K562 (cell line): ENCODE measurements at regions not wholly inside any gene's neighbourhood (a gene's known extent, or its start where the extent isn't known, plus 50 kb on each side); places are given as distances from the start of the nearest gene placed in this dataset.

ENCODE experiments used
- CBFB ChIP-seq: sonication (generic); formaldehyde crosslinking; IDR thresholded peaks from 2 replicates; pipeline ENCODE4 v1.4.0; 2020; ENCODE audit warnings: mild to moderate bottlenecking, missing genetic modification reagents
- EZH2 ChIP-seq: IDR thresholded peaks from 2 replicates; pipeline ENCODE4 v1.6.1; 2012; ENCODE audit warnings: low read depth, mild to moderate bottlenecking, inconsistent platforms, low read length, borderline replicate concordance
- FOXJ3 ChIP-seq: sonication (generic); formaldehyde crosslinking; IDR thresholded peaks from 2 replicates; pipeline ENCODE4 v1.4.0; 2020; ENCODE audit warnings: mild to moderate bottlenecking, missing genetic modification reagents
- JUN ChIP-seq, 2 experiments: sonication (generic) in 1 of 2; formaldehyde crosslinking in 1 of 2; IDR thresholded peaks; 2 replicates each; pipeline versions ENCODE4 v1.6.1 to v1.8.0; 2012 to 2022; ENCODE audit warnings: borderline replicate concordance in 2 of 2, mild to moderate bottlenecking in 2 of 2, improper control_type of control experiment in 1 of 2, low read depth in 1 of 2, low read length in 1 of 2, missing genetic modification reagents in 1 of 2
- ZBTB7A ChIP-seq: IDR thresholded peaks from 2 replicates; pipeline ENCODE4 v1.6.1; 2011; ENCODE audit warnings: low read depth, mild to moderate bottlenecking, low read length, moderate library complexity, borderline replicate concordance; ENCODE audit not compliant: control insufficient read depth
- TF ChIP-seq, protein P1 (sequence below), 3 experiments: IDR thresholded peaks in 2 of 3; conservative IDR thresholded peaks in 1 of 3; 2 replicates each; pipeline ENCODE4 v1.5.1; 2011 to 2012; ENCODE audit warnings: low read length in 3 of 3, mild to moderate bottlenecking in 3 of 3, control low read depth in 2 of 3, improper control_type of control experiment in 1 of 3, inconsistent platforms in 1 of 3, low read depth in 1 of 3, mixed read lengths in 1 of 3, moderate library complexity in 1 of 3; ENCODE audit not compliant: insufficient read depth in 2 of 3

DNA sequence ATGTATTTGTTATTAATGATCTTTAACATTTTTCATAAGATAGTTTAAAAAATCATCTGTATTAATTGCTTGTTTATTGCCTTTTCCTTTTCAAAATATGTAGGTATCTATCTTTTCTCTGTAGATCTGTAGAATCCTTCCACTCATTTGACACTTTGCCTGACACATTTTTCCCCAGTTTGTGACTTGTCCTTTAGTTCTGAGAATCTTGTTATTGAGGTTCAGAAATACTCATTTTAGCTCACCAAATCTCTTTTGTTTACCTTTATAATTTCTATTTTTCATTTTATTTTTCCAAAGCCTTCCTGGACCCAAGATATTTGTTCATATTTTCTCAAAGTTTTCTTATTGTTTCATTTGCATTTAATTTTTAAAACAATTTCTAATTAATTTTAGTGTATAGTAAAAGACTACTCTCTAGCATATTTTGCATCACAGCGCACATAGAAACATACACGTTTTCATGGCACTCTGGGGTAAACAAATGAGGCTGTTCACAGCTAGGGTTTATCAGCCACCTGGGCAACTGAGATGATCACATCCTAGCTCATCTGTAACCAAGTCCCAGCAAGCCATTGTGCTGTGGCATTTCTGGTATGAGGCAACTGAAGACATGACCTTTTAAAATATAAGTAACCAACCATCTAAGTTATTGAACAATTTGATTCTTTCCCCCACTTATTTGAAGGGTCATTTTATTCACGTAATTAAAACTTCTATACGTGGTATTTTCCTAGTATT, 275.7 kb downstream of the ADGB start:
- TF ChIP-seq CBFB (no peak), EZH2 (no peak), ZBTB7A (no peak), FOXJ3 (CRISPR knock-in tag) (no peak), JUN (IDR thresholded peaks at IDR 0.05; ENCODE audit: borderline replicate concordance, low read depth, low read length) (no peak), JUN (CRISPR knock-in tag; IDR thresholded peaks at IDR 0.05; ENCODE audit: borderline replicate concordance) (no peak)
- TF ChIP-seq, protein P1, sequence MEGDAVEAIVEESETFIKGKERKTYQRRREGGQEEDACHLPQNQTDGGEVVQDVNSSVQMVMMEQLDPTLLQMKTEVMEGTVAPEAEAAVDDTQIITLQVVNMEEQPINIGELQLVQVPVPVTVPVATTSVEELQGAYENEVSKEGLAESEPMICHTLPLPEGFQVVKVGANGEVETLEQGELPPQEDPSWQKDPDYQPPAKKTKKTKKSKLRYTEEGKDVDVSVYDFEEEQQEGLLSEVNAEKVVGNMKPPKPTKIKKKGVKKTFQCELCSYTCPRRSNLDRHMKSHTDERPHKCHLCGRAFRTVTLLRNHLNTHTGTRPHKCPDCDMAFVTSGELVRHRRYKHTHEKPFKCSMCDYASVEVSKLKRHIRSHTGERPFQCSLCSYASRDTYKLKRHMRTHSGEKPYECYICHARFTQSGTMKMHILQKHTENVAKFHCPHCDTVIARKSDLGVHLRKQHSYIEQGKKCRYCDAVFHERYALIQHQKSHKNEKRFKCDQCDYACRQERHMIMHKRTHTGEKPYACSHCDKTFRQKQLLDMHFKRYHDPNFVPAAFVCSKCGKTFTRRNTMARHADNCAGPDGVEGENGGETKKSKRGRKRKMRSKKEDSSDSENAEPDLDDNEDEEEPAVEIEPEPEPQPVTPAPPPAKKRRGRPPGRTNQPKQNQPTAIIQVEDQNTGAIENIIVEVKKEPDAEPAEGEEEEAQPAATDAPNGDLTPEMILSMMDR (IDR thresholded peaks at IDR 0.05 in 2 of 3, conservative IDR thresholded peaks at IDR 0.05 in 1 of 3; ENCODE audit: insufficient read depth in 2 of 3, low read depth in 1 of 3, low read length in 3 of 3), result no peak
